GM15510 (cell line): ENCODE measurements at regions not wholly inside any gene's neighbourhood (a gene's known extent, or its start where the extent isn't known, plus 50 kb on each side); places are given as distances from the start of the nearest gene placed in this dataset.

Experiments used
- POLR2A ChIP-seq: IDR thresholded peaks from 3 replicates; pipeline ENCODE4 v1.6.1; 2011; ENCODE audit warnings: borderline replicate concordance; ENCODE audit not compliant: insufficient read length; ENCODE audit errors: extremely low read depth

DNA sequence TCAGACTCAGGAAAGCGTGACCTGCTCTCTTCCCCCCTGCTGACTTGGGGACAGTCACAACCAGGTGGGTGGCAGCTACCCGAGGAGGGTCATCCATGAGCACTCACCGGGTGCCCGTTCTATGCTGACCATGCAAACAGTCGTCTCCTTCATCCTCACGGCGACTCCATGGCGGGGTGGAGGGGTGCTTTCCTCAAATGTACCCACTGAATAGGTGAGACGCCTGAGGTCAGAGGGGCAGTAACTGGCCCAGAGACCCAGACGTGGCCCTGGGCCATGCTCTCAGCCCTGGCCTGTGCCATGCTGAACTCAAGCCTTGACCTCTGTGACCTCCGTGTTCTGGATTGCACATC lies 59.2 kb upstream of the TPM4 start:
- TF ChIP-seq POLR2A, result no peak

DNA sequence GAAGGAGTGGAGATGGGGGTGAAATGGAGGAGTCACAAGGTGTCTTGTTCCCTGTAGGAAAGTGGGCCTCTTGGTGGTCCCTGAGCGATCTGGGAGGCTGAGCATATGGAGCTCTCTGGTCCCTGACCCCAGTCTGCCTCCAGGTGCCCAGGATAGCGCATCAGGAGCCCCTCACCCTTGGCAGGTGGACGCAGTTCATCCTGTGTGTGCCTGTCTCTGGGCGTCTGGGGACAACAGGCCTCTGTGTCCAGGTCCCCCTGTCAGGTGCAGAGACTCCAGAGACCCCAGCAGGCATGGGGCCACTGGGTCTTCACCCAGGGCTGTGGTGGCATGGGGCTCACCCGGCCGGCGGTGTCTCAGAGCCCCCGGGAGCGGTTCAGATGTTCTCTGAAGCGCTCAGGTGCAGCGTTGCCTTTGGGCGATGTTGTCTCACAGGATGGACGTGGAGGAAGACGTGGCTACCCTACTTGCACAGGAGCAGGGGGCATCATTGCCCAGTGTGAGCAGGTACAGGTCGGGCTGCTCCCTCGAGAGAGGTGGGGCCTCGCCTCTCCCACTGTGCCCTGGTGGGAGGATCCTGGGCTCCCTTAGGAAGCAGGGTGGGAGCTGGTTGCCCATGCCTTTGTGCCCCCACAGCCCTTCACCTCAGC lies 58.1 kb upstream of the TPM4 start:
- TF ChIP-seq POLR2A, result no peak

DNA sequence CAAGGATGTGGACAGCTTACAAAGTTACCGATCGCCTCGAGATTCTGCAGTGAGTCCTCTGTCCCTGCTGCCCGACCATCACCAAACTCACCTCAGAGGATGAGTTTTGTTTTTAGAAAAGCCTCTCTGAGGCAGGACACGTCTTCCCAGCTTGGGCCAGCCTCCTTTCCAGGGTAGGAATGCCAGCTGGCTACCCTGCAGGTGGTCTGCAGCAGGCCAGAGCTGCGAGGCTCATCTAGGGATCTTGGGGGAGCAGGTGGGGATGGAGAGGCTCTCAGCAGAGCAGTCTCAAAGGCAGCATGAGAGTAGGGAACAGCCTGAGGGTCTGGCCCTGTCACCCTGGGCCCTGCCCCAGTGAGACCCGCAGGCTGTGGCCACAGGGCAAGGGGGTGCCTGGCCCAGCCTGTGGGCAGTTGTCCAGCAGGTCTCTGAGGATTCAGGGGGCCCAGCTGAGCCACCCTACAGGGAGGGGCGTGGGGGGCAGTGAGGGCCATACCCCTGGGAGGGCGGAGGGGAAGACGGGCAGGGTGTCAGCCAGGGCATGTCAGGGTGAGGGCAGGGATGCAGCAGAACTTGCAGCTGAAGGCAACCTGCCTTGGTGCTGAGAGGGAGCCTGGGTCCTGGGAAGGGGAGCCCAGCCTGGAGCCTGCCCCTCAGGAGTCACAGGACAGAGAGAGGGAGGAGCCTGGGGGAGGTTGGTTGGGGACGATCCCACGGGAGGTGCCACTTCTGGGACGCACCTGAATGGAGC lies 57.3 kb upstream of the TPM4 start:
- no peak for TF ChIP-seq POLR2A

DNA sequence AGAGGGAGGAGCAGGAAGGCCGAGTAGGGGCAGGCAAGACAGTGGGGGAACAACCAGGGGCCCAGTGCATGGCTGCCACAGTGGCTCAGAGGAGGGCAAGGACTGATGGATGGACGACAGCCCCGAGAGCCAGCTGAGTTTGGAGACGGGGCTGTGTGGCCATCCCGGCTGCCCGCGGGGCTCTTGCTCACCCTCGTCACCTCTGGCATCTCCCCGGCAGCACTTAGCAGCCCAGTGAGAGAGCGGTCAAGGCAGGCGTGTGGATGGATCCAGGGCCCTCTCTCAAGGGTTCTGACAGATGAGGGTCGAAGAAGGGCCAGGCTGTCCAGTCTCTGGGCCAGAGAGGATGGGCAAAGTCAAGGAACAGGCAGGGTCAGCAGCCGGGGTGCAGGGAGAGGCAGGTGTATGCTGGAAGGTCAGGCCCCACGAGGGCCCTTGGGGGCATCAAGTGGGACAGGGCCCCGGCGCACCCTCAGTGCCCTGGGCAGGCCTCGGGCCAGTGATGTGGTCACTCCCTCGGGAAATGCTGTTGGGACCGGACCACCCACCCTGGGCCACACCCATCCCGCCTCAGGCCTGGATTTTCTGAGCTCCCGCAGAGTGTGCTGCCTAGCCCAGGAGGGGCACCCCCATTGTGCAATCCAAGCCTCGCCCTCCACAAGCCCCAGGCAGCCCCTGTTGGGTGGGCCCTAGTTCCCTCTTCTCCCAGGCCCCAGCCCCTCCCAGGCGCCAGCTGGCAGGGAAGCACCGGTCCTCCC lies 56.4 kb upstream of the TPM4 start:
- TF ChIP-seq POLR2A, result no peak

DNA sequence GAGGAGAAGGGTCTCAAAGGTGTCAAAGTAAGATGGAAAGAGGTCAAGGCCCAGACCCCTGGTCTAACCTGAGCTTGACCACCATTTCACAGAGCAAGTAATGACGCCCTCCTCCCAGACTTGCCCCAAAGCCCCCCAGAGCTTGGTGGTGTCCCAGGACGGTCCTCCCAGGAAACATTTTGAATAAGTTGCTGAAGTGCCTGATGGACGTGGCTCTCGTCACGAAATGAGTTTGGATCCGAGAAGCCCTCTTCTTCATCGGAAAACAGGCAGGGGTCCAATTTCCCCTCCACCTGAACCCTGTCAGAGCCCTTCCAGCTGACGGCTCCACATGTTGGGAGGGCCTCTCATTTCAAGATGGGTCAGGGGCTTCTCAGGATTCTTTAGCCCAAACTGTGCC lies 54.5 kb upstream of the TPM4 start:
- TF ChIP-seq POLR2A, result no peak

DNA sequence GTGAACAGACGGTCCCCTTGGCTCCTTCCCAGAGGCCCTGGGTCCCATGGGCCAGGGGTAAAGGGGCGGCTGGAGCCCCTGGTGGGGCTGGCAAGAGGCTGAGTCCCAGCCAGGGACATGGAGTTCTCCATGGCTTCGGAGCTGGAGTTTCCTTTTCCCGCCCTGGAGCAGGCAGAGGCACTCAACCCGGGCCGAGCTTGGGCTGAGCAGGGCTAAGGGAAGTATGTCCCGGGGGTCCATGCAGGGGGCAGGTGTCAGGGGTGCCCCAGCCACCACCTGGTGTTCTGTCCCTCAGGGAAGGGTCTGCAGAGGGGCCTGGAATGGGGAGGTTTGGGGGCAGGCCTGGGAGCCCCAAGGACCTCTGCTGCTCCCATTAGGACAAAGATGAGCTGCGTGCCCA lies 54.0 kb upstream of the TPM4 start:
- TF ChIP-seq POLR2A, result no peak

DNA sequence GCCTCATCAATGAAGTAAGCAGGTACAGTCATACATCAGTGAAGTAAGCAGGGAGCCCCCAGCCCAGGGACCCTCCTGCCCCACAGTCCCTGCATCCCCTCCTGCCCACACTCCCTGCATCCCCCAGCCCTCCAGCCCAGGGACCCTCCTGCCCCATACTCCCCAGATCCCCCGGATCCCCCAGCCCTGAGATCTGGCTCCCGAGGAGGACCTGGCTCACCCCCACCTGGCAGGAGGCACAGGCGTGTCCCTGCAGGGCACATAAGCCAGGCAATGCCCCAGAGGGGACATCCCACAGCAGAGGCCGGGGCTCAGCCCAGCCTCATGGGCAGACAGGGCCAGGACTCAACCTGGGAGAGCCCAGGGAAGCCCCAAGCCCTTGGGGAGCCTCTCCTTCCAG lies 53.6 kb upstream of the TPM4 start:
- no peak for TF ChIP-seq POLR2A

DNA sequence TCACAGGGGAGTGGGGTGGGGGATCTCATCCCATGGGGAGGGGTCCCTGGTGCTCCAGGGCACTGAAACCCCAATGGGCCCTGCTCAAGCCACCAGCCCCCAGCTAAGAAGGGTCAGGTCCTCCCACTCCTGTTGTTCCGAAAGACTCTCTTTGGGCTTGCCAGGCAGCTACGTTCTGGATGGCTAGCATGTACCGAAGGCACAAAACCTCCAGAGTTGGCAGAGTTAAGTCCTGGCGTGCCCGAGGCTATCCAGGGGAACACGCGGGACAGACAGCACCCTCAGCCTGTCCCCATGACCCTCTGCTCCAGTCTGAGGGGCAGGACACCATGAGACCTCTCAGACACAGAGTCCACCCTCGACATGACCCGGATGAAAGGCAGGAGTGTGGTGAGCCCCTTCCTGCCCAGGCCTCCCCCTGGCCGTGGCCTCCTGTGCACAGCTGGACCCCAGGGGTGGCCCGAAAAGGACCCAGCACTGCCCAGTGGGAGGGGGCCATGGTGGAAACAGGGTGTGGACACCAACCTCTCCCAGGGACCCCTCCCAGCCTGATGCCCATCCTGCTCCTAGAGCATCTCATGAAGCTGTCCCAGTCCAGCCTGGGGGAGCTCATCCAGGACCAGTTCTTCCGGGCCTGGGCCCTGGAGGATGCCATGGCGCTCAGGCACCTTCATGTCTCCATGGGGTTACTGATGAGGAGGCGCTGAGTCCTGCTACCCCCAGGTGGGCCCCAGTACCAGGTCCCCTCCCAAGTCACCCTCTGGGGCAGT lies 53.0 kb upstream of the TPM4 start:
- no peak for TF ChIP-seq POLR2A

DNA sequence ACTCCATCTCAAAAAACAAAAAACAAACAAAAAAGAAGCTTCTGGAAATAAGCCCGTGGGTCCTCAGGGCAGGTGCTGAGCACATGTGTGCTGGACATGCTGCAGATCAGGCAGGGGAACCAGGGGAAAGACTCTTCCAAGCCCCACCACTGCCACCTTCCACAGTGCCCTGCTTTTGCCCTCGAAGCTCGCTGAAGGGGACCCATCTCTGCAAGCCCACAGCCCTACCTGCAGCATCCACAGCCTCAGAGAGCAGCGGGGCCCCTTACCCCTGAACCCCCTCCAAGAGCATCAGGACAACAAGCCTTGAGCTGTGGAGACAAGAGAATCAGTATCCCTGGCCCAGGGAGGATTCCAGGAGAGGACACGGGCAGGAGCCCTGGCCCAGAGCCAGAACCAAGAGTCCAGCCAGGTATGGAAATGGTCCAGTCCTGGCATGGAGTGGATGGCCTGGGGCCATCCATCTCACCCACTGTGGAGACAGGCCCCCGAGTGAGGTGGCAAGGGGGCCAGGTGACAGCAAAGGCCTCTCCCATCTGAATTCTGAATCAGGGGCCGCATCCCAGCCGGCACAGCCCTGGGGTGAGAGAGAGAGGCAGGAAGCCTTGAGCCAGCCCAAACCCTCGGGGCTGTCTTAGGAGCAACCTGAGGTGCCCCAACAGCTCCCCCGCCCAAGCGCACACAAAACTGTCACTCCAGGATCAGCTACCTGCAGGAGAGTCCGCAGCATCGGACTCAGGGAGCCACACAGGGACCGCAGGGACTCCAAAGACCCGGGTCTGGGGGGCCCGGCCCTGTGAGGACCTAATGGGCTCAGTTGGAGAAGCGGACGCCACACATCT lies 51.8 kb upstream of the TPM4 start:
- TF ChIP-seq POLR2A, result no peak

DNA sequence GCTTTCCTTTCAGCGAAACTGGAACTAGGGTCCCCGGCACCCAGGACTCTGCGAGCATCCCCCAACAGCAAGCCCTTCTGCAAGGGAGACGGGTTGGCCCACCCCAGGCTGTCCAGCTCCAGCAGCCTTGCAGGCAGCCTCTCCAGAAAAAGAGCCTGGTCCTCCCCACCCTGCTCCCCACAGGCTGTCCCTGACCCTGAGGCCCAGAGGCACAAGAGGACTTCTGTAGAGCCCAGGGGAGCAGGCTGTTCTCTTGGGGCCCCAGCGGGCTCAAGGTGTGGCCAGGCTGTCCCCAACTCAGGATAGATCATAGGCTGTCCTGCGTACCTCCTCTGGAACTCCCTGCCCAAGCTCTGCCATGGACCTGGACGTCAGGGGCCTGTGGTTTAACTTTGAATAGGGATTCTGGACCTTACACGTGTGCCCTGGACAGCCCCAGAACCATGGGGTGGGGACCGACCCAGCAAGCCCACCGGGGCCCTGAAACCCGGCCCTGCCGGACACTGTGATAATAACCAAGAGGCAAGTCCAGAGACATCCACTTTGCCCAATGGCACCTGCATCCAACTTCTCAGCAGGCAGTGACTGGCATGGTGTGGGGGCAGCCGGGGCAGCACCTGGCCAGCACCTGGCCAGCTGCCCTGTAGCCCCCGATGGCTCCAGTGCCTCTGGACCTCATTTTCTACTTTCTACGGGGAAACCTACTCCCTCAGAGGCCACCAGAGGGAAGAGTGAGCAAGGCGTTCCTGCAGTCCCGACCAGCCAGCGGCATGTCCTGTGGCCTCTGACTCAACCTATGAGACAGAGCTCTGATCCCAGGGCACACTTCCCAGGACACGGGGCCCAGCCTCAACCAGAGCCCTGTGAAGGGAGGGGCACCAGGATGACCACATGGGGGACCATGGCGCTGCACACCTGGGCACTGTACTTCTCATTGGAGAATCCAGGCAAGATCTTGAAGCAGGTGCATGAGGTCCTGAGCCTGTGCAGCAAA lies 50.9 kb upstream of the TPM4 start:
- TF ChIP-seq POLR2A, result no peak

DNA sequence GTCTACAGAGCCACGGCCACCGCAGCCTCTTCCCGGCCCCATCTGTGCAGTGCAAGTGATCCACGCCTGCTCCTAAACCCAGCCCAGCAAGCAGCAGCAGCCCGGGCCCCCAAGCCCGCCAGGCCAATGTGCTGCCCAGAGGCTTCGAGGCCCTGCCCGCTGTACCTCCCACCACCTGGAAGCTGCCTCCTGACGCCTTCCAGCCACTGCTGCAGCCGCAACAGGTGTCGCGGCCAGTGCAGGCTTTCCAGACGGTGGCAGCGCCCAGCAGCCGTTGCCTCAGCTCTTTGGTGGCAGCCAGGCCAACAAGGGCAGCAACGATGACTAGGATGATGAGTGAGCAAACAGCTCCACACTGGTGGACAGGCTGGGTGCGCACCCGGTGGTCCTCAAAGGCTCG lies 50.2 kb upstream of the TPM4 start:
- no peak for TF ChIP-seq POLR2A
